HG03045 (cell line): ENCODE measurements at regions not wholly inside any gene's neighbourhood (a gene's known extent, or its start where the extent isn't known, plus 50 kb on each side); places are given as distances from the start of the nearest gene placed in this dataset.

Experiments
- ATAC-seq: cut with Tn5 transposase; IDR thresholded peaks from one replicate; pipeline ENCODE4 v1.9.1; 2021; ENCODE audit warnings: mild to moderate bottlenecking, moderate library complexity; ENCODE audit not compliant: unreplicated experiment

GRCh38 chr4:100086766-100087431 is 103.4 kb downstream of the DDIT4L start:
- no peak for ATAC-seq

- no peak for ATAC-seq
Observed at GRCh38 chr4:100084892-100085291, 105.4 kb downstream of the DDIT4L start.

GRCh38 chr4:100083289-100083688 is 107.0 kb downstream of the DDIT4L start:
- peak; percentile 46 for ATAC-seq

- ATAC-seq = peak; percentile 33
Observed at GRCh38 chr4:100082852-100083251, 107.4 kb downstream of the DDIT4L start.

- ATAC-seq = no peak
Observed at GRCh38 chr4:100081491-100081890, 108.8 kb downstream of the DDIT4L start.

GRCh38 chr4:100079264-100079663 is 111.0 kb downstream of the DDIT4L start:
- ATAC-seq = no peak

- no peak for ATAC-seq
Observed at GRCh38 chr4:100076753-100077152, 113.5 kb downstream of the DDIT4L start.

GRCh38 chr4:100075486-100076270 is 114.6 kb downstream of the DDIT4L start:
- no peak for ATAC-seq

GRCh38 chr4:100075056-100075455 is 115.2 kb downstream of the DDIT4L start:
- no peak for ATAC-seq

- ATAC-seq = no peak
Observed at GRCh38 chr4:100071506-100071905, 118.8 kb downstream of the DDIT4L start.

- ATAC-seq = no peak
Observed at GRCh38 chr4:100070868-100071267, 119.4 kb downstream of the DDIT4L start.

- ATAC-seq = no peak
Observed at GRCh38 chr4:100069207-100069606, 119.1 kb upstream of the H2AZ1 start.

- ATAC-seq = no peak
Observed at GRCh38 chr4:100067255-100067654, 117.2 kb upstream of the H2AZ1 start.

GRCh38 chr4:100063355-100063754 is 113.3 kb upstream of the H2AZ1 start:
- ATAC-seq = no peak

- ATAC-seq = no peak
Observed at GRCh38 chr4:100062921-100063320, 112.8 kb upstream of the H2AZ1 start.

- ATAC-seq = no peak
Observed at GRCh38 chr4:100061835-100062234, 111.8 kb upstream of the H2AZ1 start.

- ATAC-seq = peak; percentile 76
Observed at GRCh38 chr4:100060765-100061416, 110.8 kb upstream of the H2AZ1 start.

- no peak for ATAC-seq
Observed at GRCh38 chr4:100059467-100059866, 109.4 kb upstream of the H2AZ1 start.

- ATAC-seq = no peak
Observed at GRCh38 chr4:100056701-100057100, 106.6 kb upstream of the H2AZ1 start.

GRCh38 chr4:100054071-100054470 is 104.0 kb upstream of the H2AZ1 start:
- ATAC-seq = no peak

GRCh38 chr4:100049872-100050271 is 99.8 kb upstream of the H2AZ1 start:
- ATAC-seq = no peak

- ATAC-seq = no peak
Observed at GRCh38 chr4:100042711-100043110, 92.6 kb upstream of the H2AZ1 start.
